Uterus (tissue), 3 donors: ENCODE measurements at regions not wholly inside any gene's neighbourhood (a gene's known extent, or its start where the extent isn't known, plus 50 kb on each side); places are given as distances from the start of the nearest gene placed in this dataset. TPM values are rescaled to one million over a fixed set of nuclear protein-coding genes. Genes with fewer than 3 reads are reported as not detected.

ENCODE experiments used
- DNase-seq, 2 donors: peaks; one replicate each; pipeline ENCODE4 v3.0.0-alpha.2; 2019 to 2020
- H3K27ac ChIP-seq, 2 donors: fragments of 200-600 bp; sonication (generic); 1 replicate in 1 of 2; 2 replicates in 1 of 2; pipeline ENCODE4 v1.5.1; 2016 to 2018
- H3K27me3 ChIP-seq, 2 donors: fragments of 200-600 bp; sonication (generic); one replicate each; pipeline ENCODE4 v1.5.1; 2018 to 2019; ENCODE audit warnings: control low read depth in 1 of 2
- H3K36me3 ChIP-seq, 2 donors: fragments of 200-600 bp; sonication (generic); one replicate each; pipeline ENCODE4 v1.5.1; 2019; ENCODE audit warnings: control low read depth in 1 of 2
- H3K4me1 ChIP-seq, 2 donors: fragments of 200-600 bp; sonication (generic); one replicate each; pipeline ENCODE4 v1.5.1; 2018 to 2019; ENCODE audit warnings: control low read depth in 1 of 2
- H3K4me3 ChIP-seq, 2 donors: fragments of 200-600 bp; sonication (generic); 1 replicate in 1 of 2; 2 replicates in 1 of 2; pipeline ENCODE4 v1.5.1; 2018 to 2019; ENCODE audit warnings: mild to moderate bottlenecking in 1 of 2
- H3K9me3 ChIP-seq, 2 donors: fragments of 200-600 bp; sonication (generic); one replicate each; pipeline ENCODE4 v1.5.1; 2019; ENCODE audit warnings: control low read depth in 1 of 2
- CTCF ChIP-seq, 4 experiments: fragments of 200-600 bp in 2 of 4; fragments of 450-650 bp in 2 of 4; sonication (generic) in 2 of 4; IDR thresholded peaks; one replicate each; pipeline ENCODE4 v1.5.1; 2016 to 2019; ENCODE audit warnings: antibody characterized with exemption in 4 of 4, mild to moderate bottlenecking in 2 of 4, moderate library complexity in 1 of 4
- POLR2A ChIP-seq, 2 donors: fragments of 450-650 bp; IDR thresholded peaks; one replicate each; pipeline ENCODE4 v1.6.1; 2016; ENCODE audit warnings: antibody characterized with exemption in 2 of 2, mild to moderate bottlenecking in 1 of 2, moderate library complexity in 1 of 2
- intact Hi-C: fragments of 100-400 bp; cut with DNase I; formaldehyde crosslinking; loops from one replicate; pipeline ENCODE4 v1.15.1; 2023; ENCODE audit warnings: low total_unique reads
- small RNA-seq: library from RNA; depleted of rRNA; stranded (forward); fragments of <200 nt; gene quantifications from one replicate; pipeline ENCODE3, GENCODE V24; 2016
- donor health status: DM: yes; HTN: yes; CAD: no.

GRCh38 chr12:124369055-124369826 lies 74.3 kb downstream of the RFLNA start:
- H3K9me3 ChIP-seq, result no peaks in the 10 kb centered on the region
- H3K27me3 ChIP-seq, result no peaks in the 10 kb centered on the region
- DNase-seq, result peak; percentile 92 to 96
- peak overlapping the region; percentile 91 for H3K27ac ChIP-seq
- peaks cover 13 to 24% of the 10 kb centered on the region in 2 donors for H3K4me1 ChIP-seq
- intact Hi-C loops, result no loop called here
- TF ChIP-seq POLR2A (IDR thresholded peaks at IDR 0.05), result peak in 1 of 2 donors; percentile 32
- TF ChIP-seq CTCF (IDR thresholded peaks at IDR 0.05), result peak; percentile 26 to 90 (median 55)
- H3K4me3 ChIP-seq, result no peak overlapping the region
- H3K36me3 ChIP-seq, result no peaks in the 10 kb centered on the region

- peak overlapping the region; percentile 91 for H3K27ac ChIP-seq
- no peaks in the 10 kb centered on the region for H3K36me3 ChIP-seq
- TF ChIP-seq POLR2A (IDR thresholded peaks at IDR 0.05), result no peak
- H3K9me3 ChIP-seq, result no peaks in the 10 kb centered on the region
- intact Hi-C loops, result no loop called here
- H3K27me3 ChIP-seq, result no peaks in the 10 kb centered on the region
- DNase-seq, result no peak
- H3K4me3 ChIP-seq, result no peak overlapping the region
- H3K4me1 ChIP-seq, result peaks cover 13 to 24% of the 10 kb centered on the region in 2 donors
Observed at GRCh38 chr12:124368421-124369032, 73.6 kb downstream of the RFLNA start.

GRCh38 chr12:124365726-124366430 lies 71.0 kb downstream of the RFLNA start:
- Histone ChIP-seq H3K9me3 (no peaks in the 10 kb centered on the region), H3K36me3 (no peaks in the 10 kb centered on the region), H3K4me1 (peaks cover 13 to 24% of the 10 kb centered on the region in 2 donors), H3K4me3 (no peak overlapping the region), H3K27me3 (no peaks in the 10 kb centered on the region), H3K27ac (peak overlapping the region in 1 of 2 donors; percentile 9)
- TF ChIP-seq POLR2A (IDR thresholded peaks at IDR 0.05), result no peak
- TF ChIP-seq CTCF (IDR thresholded peaks at IDR 0.05), result no peak
- DNase-seq, result no peak
- intact Hi-C loops, result no loop called here

Small RNA genes in the stretch of these regions (small RNA-seq; reads per million reads assigned to genes)
- not detected for gene AC073916.1
